COLO668 (cell line): ENCODE measurements at regions not wholly inside any gene's neighbourhood (a gene's known extent, or its start where the extent isn't known, plus 50 kb on each side); places are given as distances from the start of the nearest gene placed in this dataset.
"Not testable (repeated sequence)": the region's sequence is repeated elsewhere in the genome, so short reads cannot be mapped to it uniquely, and the experiment has no call there.

ENCODE experiments used
- DNase-seq: peaks from one replicate; lab custom pipeline; 2025; ENCODE audit not compliant: unreplicated experiment; lab: John Stamatoyannopoulos, UW

GRCh38 chrX:858542-859078 is 228.0 kb downstream of the SHOX start:
- no peak for DNase-seq

- DNase-seq, result no peak
Measured at GRCh38 chrX:857376-857775, 226.8 kb downstream of the SHOX start.

- no peak for DNase-seq
Measured at GRCh38 chrX:856566-857290, 226.1 kb downstream of the SHOX start.

GRCh38 chrX:853304-853703 is 222.7 kb downstream of the SHOX start:
- DNase-seq, result no peak

GRCh38 chrX:850471-850916 is 219.9 kb downstream of the SHOX start:
- no peak for DNase-seq

GRCh38 chrX:848386-848785 is 217.8 kb downstream of the SHOX start:
- no peak for DNase-seq

- no peak for DNase-seq
Measured at GRCh38 chrX:843306-843705, 212.7 kb downstream of the SHOX start.

GRCh38 chrX:840556-840955 is 210.0 kb downstream of the SHOX start:
- DNase-seq, result no peak

- DNase-seq, result not testable (repeated sequence)
Measured at GRCh38 chrX:838666-839065, 208.1 kb downstream of the SHOX start.

- DNase-seq, result not testable (repeated sequence)
Measured at GRCh38 chrX:835857-836256, 205.3 kb downstream of the SHOX start.

- no peak for DNase-seq
Measured at GRCh38 chrX:830532-830931, 199.9 kb downstream of the SHOX start.

- DNase-seq, result no peak
Measured at GRCh38 chrX:829145-829544, 198.6 kb downstream of the SHOX start.

- DNase-seq, result no peak
Measured at GRCh38 chrX:828411-828959, 197.9 kb downstream of the SHOX start.

GRCh38 chrX:826448-826847 is 195.9 kb downstream of the SHOX start:
- no peak for DNase-seq

GRCh38 chrX:825991-826390 is 195.4 kb downstream of the SHOX start:
- DNase-seq, result no peak

- not testable (repeated sequence) for DNase-seq
Measured at GRCh38 chrX:823073-823472, 192.5 kb downstream of the SHOX start.

- DNase-seq, result no peak
Measured at GRCh38 chrX:821327-822107, 190.9 kb downstream of the SHOX start.

- no peak for DNase-seq
Measured at GRCh38 chrX:819684-820083, 189.1 kb downstream of the SHOX start.

- DNase-seq, result no peak
Measured at GRCh38 chrX:817759-818300, 187.2 kb downstream of the SHOX start.

- not testable (repeated sequence) for DNase-seq
Measured at GRCh38 chrX:817147-817546, 186.6 kb downstream of the SHOX start.

- DNase-seq, result no peak
Measured at GRCh38 chrX:816411-816810, 185.8 kb downstream of the SHOX start.

GRCh38 chrX:810186-810585 is 179.6 kb downstream of the SHOX start:
- no peak for DNase-seq
